Right lobe of liver (tissue), 4 donors: ENCODE measurements at regions not wholly inside any gene's neighbourhood (a gene's known extent, or its start where the extent isn't known, plus 50 kb on each side); places are given as distances from the start of the nearest gene placed in this dataset.

ENCODE experiments used
- POLR2A ChIP-seq: fragments of 450-650 bp; IDR thresholded peaks from one replicate; pipeline ENCODE4 v1.6.1; 2017; ENCODE audit warnings: antibody characterized with exemption, mild to moderate bottlenecking
- TF ChIP-seq, protein P1 (sequence below), 4 donors: fragments of 200-600 bp in 3 of 4; fragments of 450-650 bp in 1 of 4; IDR thresholded peaks; one replicate each; pipeline versions ENCODE4 v1.5.1 to v1.8.0; 2016 to 2022; ENCODE audit warnings: antibody characterized with exemption in 4 of 4, mild to moderate bottlenecking in 2 of 4
- donor health status: DM: no; HTN: no; CAD: no.
- donor health status: DM: no; HTN: no; CAD: no.
- donor health status: DM: no; HTN: yes; CAD: no.

DNA sequence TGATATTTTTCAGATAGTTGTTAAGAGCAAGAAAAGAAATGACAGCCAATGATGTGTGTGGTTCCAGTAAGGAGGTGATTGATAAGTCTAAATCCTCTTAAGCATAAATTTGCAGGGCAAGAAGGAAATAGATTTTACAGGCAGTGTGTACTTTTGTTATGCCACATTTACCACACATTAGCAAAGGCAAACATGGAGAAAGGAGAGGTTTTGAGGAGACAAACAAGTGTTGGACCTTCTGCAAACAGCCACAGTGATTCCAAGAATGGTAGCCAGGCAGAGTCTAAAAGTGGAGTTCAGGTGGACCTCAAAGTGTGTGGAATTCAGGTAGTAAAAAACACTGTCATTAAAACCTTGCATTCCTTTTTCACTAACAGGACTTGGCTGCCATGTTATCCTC lies 295.9 kb upstream of the ITGA1 start:
- TF ChIP-seq, protein P1, sequence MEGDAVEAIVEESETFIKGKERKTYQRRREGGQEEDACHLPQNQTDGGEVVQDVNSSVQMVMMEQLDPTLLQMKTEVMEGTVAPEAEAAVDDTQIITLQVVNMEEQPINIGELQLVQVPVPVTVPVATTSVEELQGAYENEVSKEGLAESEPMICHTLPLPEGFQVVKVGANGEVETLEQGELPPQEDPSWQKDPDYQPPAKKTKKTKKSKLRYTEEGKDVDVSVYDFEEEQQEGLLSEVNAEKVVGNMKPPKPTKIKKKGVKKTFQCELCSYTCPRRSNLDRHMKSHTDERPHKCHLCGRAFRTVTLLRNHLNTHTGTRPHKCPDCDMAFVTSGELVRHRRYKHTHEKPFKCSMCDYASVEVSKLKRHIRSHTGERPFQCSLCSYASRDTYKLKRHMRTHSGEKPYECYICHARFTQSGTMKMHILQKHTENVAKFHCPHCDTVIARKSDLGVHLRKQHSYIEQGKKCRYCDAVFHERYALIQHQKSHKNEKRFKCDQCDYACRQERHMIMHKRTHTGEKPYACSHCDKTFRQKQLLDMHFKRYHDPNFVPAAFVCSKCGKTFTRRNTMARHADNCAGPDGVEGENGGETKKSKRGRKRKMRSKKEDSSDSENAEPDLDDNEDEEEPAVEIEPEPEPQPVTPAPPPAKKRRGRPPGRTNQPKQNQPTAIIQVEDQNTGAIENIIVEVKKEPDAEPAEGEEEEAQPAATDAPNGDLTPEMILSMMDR (IDR thresholded peaks at IDR 0.05), result no peak
- TF ChIP-seq POLR2A, result no peak
